ENCODE measurements at regions not wholly inside any gene's neighbourhood (a gene's known extent, or its start where the extent isn't known, plus 50 kb on each side); places are given as distances from the start of the nearest gene placed in this dataset.

DNA sequence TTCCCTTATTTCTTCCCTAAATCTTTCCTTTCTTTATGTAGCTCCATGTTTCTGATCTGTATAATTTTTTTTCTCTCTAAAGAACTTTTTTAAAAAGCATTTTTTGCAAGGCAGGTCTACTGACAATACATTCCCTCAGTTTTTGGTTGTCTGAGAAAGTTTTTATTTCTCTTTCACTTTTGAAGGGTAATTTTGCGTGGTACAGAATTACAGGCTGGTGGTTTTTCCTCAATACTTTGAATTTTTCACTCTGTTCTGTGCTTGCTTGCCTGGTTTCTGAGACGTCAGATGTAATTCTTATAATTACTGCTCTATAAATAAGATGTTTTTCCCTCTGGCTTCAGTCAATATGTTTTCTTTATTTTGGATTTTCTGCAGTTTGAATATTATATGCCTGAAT, 205.4 kb upstream of the VSTM2A start:
- Histone ChIP-seq H3K4me2 (ENCODE audit: insufficient read depth, low read length) (no peak overlapping the region), H3K27me3 (ENCODE audit: control insufficient read depth in 2 of 2, insufficient read depth in 2 of 2, low read length in 2 of 2) (no peaks in the 10 kb centered on the region), H3K4me3 (no peak overlapping the region), H3K9me3 (replicated peaks; ENCODE audit: control insufficient read depth, insufficient read depth, low read depth, low read length) (no peaks in the 10 kb centered on the region), H3K4me1 (replicated peaks in 1 of 2; ENCODE audit: control insufficient read depth in 2 of 2, insufficient read depth in 2 of 2, low read length in 2 of 2) (no peaks in the 10 kb centered on the region), H3K36me3 (ENCODE audit: control insufficient read depth, insufficient read depth, low read length) (no peaks in the 10 kb centered on the region), H3K27ac (ENCODE audit: extremely low read depth, low read depth, low read length) (no peak overlapping the region), H2AFZ (ENCODE audit: low read depth, low read length) (no peak overlapping the region), H4K20me1 (replicated peaks; ENCODE audit: control insufficient read depth, insufficient read depth, low read length) (no peaks in the 10 kb centered on the region), H3K79me2 (ENCODE audit: control insufficient read depth, insufficient read depth, low read length) (no peaks in the 10 kb centered on the region), H3K9me1 (ENCODE audit: control insufficient read depth, insufficient read depth, low read length) (no peaks in the 10 kb centered on the region), H3K9ac (ENCODE audit: insufficient read depth in 1 of 2, low read depth in 2 of 2, low read length in 2 of 2) (no peak overlapping the region)
- POLR2A ChIA-PET, result no interaction called here
- ATAC-seq, result no peak
- CTCF ChIA-PET (ENCODE audit: low intra/inter-chr PET ratio), result no interaction called here
- TF ChIP-seq ZKSCAN3 (CRISPR knock-in tag; IDR thresholded peaks at IDR 0.05) (no peak), EP300 (IDR thresholded peaks at IDR 0.05; ENCODE audit: low read length) (no peak), KDM5B (IDR thresholded peaks at IDR 0.05; ENCODE audit: insufficient replicate concordance, low read depth, low read length) (no peak), SMC3 (conservative IDR thresholded peaks at IDR 0.05; ENCODE audit: insufficient read depth, low read depth, low read length) (no peak), GATAD2A (IDR thresholded peaks at IDR 0.05) (no peak), U2AF2 (optimal IDR thresholded peaks at IDR 0.05; ENCODE audit: low read depth, low read length) (no peak), RHOXF2B (CRISPR knock-in tag; conservative IDR thresholded peaks at IDR 0.05) (no peak)
- TF ChIP-seq, protein P1, sequence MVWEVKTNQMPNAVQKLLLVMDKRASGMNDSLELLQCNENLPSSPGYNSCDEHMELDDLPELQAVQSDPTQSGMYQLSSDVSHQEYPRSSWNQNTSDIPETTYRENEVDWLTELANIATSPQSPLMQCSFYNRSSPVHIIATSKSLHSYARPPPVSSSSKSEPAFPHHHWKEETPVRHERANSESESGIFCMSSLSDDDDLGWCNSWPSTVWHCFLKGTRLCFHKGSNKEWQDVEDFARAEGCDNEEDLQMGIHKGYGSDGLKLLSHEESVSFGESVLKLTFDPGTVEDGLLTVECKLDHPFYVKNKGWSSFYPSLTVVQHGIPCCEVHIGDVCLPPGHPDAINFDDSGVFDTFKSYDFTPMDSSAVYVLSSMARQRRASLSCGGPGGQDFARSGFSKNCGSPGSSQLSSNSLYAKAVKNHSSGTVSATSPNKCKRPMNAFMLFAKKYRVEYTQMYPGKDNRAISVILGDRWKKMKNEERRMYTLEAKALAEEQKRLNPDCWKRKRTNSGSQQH (CRISPR knock-in tag; IDR thresholded peaks at IDR 0.05), result no peak
- TF ChIP-seq, protein P2, sequence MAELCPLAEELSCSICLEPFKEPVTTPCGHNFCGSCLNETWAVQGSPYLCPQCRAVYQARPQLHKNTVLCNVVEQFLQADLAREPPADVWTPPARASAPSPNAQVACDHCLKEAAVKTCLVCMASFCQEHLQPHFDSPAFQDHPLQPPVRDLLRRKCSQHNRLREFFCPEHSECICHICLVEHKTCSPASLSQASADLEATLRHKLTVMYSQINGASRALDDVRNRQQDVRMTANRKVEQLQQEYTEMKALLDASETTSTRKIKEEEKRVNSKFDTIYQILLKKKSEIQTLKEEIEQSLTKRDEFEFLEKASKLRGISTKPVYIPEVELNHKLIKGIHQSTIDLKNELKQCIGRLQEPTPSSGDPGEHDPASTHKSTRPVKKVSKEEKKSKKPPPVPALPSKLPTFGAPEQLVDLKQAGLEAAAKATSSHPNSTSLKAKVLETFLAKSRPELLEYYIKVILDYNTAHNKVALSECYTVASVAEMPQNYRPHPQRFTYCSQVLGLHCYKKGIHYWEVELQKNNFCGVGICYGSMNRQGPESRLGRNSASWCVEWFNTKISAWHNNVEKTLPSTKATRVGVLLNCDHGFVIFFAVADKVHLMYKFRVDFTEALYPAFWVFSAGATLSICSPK (IDR thresholded peaks at IDR 0.05; ENCODE audit: borderline replicate concordance), result no peak
- TF ChIP-seq, protein P3, sequence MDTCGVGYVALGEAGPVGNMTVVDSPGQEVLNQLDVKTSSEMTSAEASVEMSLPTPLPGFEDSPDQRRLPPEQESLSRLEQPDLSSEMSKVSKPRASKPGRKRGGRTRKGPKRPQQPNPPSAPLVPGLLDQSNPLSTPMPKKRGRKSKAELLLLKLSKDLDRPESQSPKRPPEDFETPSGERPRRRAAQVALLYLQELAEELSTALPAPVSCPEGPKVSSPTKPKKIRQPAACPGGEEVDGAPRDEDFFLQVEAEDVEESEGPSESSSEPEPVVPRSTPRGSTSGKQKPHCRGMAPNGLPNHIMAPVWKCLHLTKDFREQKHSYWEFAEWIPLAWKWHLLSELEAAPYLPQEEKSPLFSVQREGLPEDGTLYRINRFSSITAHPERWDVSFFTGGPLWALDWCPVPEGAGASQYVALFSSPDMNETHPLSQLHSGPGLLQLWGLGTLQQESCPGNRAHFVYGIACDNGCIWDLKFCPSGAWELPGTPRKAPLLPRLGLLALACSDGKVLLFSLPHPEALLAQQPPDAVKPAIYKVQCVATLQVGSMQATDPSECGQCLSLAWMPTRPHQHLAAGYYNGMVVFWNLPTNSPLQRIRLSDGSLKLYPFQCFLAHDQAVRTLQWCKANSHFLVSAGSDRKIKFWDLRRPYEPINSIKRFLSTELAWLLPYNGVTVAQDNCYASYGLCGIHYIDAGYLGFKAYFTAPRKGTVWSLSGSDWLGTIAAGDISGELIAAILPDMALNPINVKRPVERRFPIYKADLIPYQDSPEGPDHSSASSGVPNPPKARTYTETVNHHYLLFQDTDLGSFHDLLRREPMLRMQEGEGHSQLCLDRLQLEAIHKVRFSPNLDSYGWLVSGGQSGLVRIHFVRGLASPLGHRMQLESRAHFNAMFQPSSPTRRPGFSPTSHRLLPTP (IDR thresholded peaks at IDR 0.05; ENCODE audit: borderline replicate concordance, extremely low read depth, insufficient read length), result no peak
- TF ChIP-seq, protein P4, sequence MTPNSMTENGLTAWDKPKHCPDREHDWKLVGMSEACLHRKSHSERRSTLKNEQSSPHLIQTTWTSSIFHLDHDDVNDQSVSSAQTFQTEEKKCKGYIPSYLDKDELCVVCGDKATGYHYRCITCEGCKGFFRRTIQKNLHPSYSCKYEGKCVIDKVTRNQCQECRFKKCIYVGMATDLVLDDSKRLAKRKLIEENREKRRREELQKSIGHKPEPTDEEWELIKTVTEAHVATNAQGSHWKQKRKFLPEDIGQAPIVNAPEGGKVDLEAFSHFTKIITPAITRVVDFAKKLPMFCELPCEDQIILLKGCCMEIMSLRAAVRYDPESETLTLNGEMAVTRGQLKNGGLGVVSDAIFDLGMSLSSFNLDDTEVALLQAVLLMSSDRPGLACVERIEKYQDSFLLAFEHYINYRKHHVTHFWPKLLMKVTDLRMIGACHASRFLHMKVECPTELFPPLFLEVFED (CRISPR knock-in tag; conservative IDR thresholded peaks at IDR 0.05), result no peak
- TF ChIP-seq, protein P5, sequence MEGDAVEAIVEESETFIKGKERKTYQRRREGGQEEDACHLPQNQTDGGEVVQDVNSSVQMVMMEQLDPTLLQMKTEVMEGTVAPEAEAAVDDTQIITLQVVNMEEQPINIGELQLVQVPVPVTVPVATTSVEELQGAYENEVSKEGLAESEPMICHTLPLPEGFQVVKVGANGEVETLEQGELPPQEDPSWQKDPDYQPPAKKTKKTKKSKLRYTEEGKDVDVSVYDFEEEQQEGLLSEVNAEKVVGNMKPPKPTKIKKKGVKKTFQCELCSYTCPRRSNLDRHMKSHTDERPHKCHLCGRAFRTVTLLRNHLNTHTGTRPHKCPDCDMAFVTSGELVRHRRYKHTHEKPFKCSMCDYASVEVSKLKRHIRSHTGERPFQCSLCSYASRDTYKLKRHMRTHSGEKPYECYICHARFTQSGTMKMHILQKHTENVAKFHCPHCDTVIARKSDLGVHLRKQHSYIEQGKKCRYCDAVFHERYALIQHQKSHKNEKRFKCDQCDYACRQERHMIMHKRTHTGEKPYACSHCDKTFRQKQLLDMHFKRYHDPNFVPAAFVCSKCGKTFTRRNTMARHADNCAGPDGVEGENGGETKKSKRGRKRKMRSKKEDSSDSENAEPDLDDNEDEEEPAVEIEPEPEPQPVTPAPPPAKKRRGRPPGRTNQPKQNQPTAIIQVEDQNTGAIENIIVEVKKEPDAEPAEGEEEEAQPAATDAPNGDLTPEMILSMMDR (IDR thresholded peaks at IDR 0.05 in 2 of 3, conservative IDR thresholded peaks at IDR 0.05 in 1 of 3; ENCODE audit: insufficient read depth in 2 of 3, low read depth in 1 of 3, low read length in 3 of 3), result no peak
- no peak for DNase-seq (ENCODE audit: extremely low read depth in 1 of 4, low spot score in 3 of 4)
- in situ Hi-C loops (cut with MboI), result no loop called here
- intact Hi-C loops (cut with micrococcal nuclease), result no loop called here
- no peak for FAIRE-seq
- 0% methylated on average over 2 of the region's 2 CpGs for WGBS (ENCODE audit: insufficient coverage, low coverage, missing lambda C conversion rate)
- BruUV-seq (replicated peaks), result no TSS peak
